H1 (cell line): ENCODE measurements at regions not wholly inside any gene's neighbourhood (a gene's known extent, or its start where the extent isn't known, plus 50 kb on each side); places are given as distances from the start of the nearest gene placed in this dataset.

Experiments used
- BCL11A ChIP-seq, 2 experiments: IDR thresholded peaks; one replicate each; pipeline ENCODE4 v1.6.1; 2011; ENCODE audit warnings: low read depth in 2 of 2, low read length in 2 of 2, mild to moderate bottlenecking in 2 of 2
- CTCF ChIP-seq, 3 experiments: IDR thresholded peaks; 1 replicate in 2 of 3; 2 replicates in 1 of 3; pipeline versions ENCODE4 v1.5.1 to v1.6.1; 2011; ENCODE audit warnings: low read length in 3 of 3, mild to moderate bottlenecking in 3 of 3, inconsistent platforms in 2 of 3, low read depth in 1 of 3, moderate library complexity in 1 of 3; ENCODE audit not compliant: insufficient read depth in 1 of 3; ENCODE audit errors: control extremely low read depth in 1 of 3
- EGR1 ChIP-seq: IDR thresholded peaks from 2 replicates; pipeline ENCODE4 v1.6.1; 2011; ENCODE audit warnings: low read depth, low read length, borderline replicate concordance
- JUND ChIP-seq: IDR thresholded peaks from 2 replicates; pipeline ENCODE4 v1.6.1; 2011; ENCODE audit warnings: mild to moderate bottlenecking, improper control_type of control experiment, low read length
- KDM5A ChIP-seq: fragments of 200-600 bp; IDR thresholded peaks from 2 replicates; pipeline ENCODE4 v1.7.1; 2012; ENCODE audit warnings: mild to moderate bottlenecking, low read length, inconsistent platforms, mixed read lengths
- RFX5 ChIP-seq: IDR thresholded peaks from 2 replicates; pipeline ENCODE4 v1.6.1; 2011; ENCODE audit warnings: low read depth, low read length, improper control_type of control experiment, borderline replicate concordance
- SAP30 ChIP-seq: fragments of 300-600 bp; sonication (generic); IDR thresholded peaks from 2 replicates; pipeline ENCODE4 v1.7.1; 2012; ENCODE audit warnings: low read length, moderate library complexity, mild to moderate bottlenecking, inconsistent platforms; ENCODE audit not compliant: insufficient read depth, insufficient replicate concordance
- SP1 ChIP-seq: IDR thresholded peaks from 2 replicates; pipeline ENCODE4 v1.6.1; 2011; ENCODE audit warnings: low read depth, low read length
- SRF ChIP-seq: IDR thresholded peaks from 2 replicates; pipeline ENCODE4 v1.6.1; 2011; ENCODE audit warnings: mild to moderate bottlenecking, low read depth, low read length, moderate library complexity
- SUZ12 ChIP-seq: fragments of 200-600 bp; sonication (generic); IDR thresholded peaks from 2 replicates; pipeline ENCODE4 v1.6.1; 2012; ENCODE audit warnings: mild to moderate bottlenecking, inconsistent platforms, low read length, moderate library complexity, mixed read lengths
- TAF1 ChIP-seq: IDR thresholded peaks from 2 replicates; pipeline ENCODE4 v1.6.1; 2011; ENCODE audit warnings: mild to moderate bottlenecking, low read depth, low read length
- TEAD4 ChIP-seq: IDR thresholded peaks from 2 replicates; pipeline ENCODE4 v1.6.1; 2012; ENCODE audit warnings: low read depth, low read length, inconsistent platforms, mixed read lengths

- no peak for TF ChIP-seq CTCF (IDR thresholded peaks at IDR 0.05; ENCODE audit: control extremely low read depth in 1 of 3, insufficient read depth in 1 of 3, low read depth in 1 of 3, low read length in 3 of 3)
- no peak for TF ChIP-seq EGR1
- TF ChIP-seq TEAD4: no peak
- no peak for TF ChIP-seq TAF1
- no peak for TF ChIP-seq SRF
- no peak for TF ChIP-seq BCL11A (IDR thresholded peaks at IDR 0.05; ENCODE audit: low read depth in 2 of 2, low read length in 2 of 2)
- TF ChIP-seq SAP30: no peak
- TF ChIP-seq SP1: no peak
- no peak for TF ChIP-seq SUZ12
- no peak for TF ChIP-seq KDM5A
- no peak for TF ChIP-seq JUND
- no peak for TF ChIP-seq RFX5
Observed at GRCh38 chr11:97557399-97557798, 1167.6 kb downstream of the JRKL start.
